ENCODE measurements at regions not wholly inside any gene's neighbourhood (a gene's known extent, or its start where the extent isn't known, plus 50 kb on each side); places are given as distances from the start of the nearest gene placed in this dataset.

DNA sequence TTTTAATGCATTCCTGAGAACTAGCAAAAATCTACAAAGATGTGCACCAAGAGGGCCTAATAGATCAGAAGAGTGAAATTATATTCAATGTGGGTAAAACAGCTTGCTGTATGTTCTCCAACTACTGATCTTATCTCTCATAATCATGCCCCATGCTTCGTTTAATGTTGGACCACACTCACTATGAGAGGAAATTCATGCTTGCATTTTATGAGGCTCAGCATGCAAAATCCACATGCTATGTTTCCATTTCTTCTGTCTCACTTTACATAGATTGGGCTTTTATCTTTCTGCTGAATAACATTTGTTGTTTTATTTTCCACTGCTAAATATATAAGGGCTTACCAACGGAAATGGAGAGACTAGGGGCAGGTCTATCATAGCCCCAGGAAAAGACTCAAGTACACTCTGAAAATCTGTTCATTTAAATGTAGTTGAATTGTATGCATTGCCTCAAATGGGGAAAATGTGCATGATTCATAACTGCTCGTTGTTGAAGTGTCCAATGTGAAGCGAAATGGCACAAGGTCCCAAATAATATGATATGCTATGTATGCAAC lies 474.2 kb downstream of the EFNA5 start:
- no peak overlapping the region for H3K4me3 ChIP-seq (replicated peaks in 1 of 2; ENCODE audit: low read depth in 1 of 2, low read length in 2 of 2)
- H3K9me2 ChIP-seq (ENCODE audit: insufficient read depth): no peaks in the 10 kb centered on the region
- no peaks in the 10 kb centered on the region for H4K20me1 ChIP-seq (ENCODE audit: insufficient read depth)
- H2AFZ ChIP-seq (ENCODE audit: low read depth, low read length, poor library complexity, severe bottlenecking): no peak overlapping the region
- no peaks in the 10 kb centered on the region for H3K4me1 ChIP-seq (ENCODE audit: control insufficient read depth in 1 of 2, insufficient read depth in 2 of 2, low read length in 2 of 2)
- ChIA-PET POLR2A (no interaction called here), RAD21 (ENCODE audit: low non-redundant PET in 1 of 2, low total read pairs in 2 of 2, uncharacterized antibody in 2 of 2, unreplicated experiment in 2 of 2) (no interaction called here), CTCF (no interaction called here)
- no peaks in the 10 kb centered on the region for H3K9me3 ChIP-seq (ENCODE audit: control insufficient read depth in 1 of 2, insufficient read depth in 1 of 2, low read depth in 1 of 2, low read length in 2 of 2)
- H3K27me3 ChIP-seq (ENCODE audit: insufficient read depth, low read length): no peaks in the 10 kb centered on the region
- no peaks in the 10 kb centered on the region for H3K79me2 ChIP-seq (ENCODE audit: insufficient read depth, low read length)
- DNase-seq (ENCODE audit: low read depth, low spot score) (no peak), ATAC-seq (no peak)
- no TSS peak for BruUV-seq (replicated peaks)
- TF ChIP-seq POLR2A (IDR thresholded peaks at IDR 0.05; ENCODE audit: borderline replicate concordance, extremely low read depth, insufficient read depth, insufficient read length) (no peak), CEBPB (IDR thresholded peaks at IDR 0.05; ENCODE audit: low read depth) (no peak), EGR1 (IDR thresholded peaks at IDR 0.05; ENCODE audit: low read depth) (no peak), TCF7L2 (IDR thresholded peaks at IDR 0.05; ENCODE audit: borderline replicate concordance, extremely low read depth, insufficient read depth, insufficient read length) (no peak), ZNF274 (IDR thresholded peaks at IDR 0.05; ENCODE audit: low read depth, low read length) (no peak)
- TF ChIP-seq, protein P1, sequence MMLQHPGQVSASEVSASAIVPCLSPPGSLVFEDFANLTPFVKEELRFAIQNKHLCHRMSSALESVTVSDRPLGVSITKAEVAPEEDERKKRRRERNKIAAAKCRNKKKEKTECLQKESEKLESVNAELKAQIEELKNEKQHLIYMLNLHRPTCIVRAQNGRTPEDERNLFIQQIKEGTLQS (IDR thresholded peaks at IDR 0.05): no peak
- no peak overlapping the region for H3K4me2 ChIP-seq (ENCODE audit: low read length)
- no peak overlapping the region for H3K9ac ChIP-seq (ENCODE audit: low read length)
- no peaks in the 10 kb centered on the region for H3K36me3 ChIP-seq (ENCODE audit: control insufficient read depth in 1 of 2, insufficient read depth in 2 of 2, low read length in 2 of 2)
- intact Hi-C loops (cut with micrococcal nuclease): no loop called here
- no peak overlapping the region for H3K27ac ChIP-seq (ENCODE audit: low read depth, low read length)

DNA sequence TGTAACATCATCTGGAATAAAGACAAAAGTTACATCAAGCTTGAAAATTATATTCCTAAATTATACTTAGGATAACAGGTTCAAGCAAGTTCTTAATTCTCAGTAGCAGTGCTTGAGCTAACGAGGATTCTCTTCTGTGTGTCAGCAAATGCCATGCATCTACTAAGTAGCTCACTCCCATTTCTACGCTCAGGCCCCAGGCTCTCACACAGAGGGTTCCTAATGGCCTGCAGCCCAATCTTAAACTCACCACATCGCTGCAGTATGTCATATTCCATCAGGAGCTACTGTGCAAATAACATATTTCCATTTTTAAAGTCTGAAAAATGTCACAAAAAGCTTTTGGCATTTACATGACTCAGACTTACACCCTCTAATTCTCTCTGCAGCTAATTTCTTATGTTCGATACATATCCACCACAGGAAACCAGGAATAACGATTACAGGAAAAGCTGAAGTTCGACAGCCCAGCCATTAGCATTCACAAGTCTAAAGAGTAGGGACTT lies 474.8 kb downstream of the EFNA5 start:
- no peak overlapping the region for H3K4me2 ChIP-seq (ENCODE audit: low read length)
- RAD21 ChIA-PET (ENCODE audit: low non-redundant PET in 1 of 2, low total read pairs in 2 of 2, uncharacterized antibody in 2 of 2, unreplicated experiment in 2 of 2): no interaction called here
- no peaks in the 10 kb centered on the region for H3K4me1 ChIP-seq (ENCODE audit: control insufficient read depth in 1 of 2, insufficient read depth in 2 of 2, low read length in 2 of 2)
- no peak overlapping the region for H3K27ac ChIP-seq (ENCODE audit: low read depth, low read length)
- ATAC-seq (no peak), DNase-seq (ENCODE audit: low read depth, low spot score) (no peak)
- no peaks in the 10 kb centered on the region for H3K27me3 ChIP-seq (ENCODE audit: insufficient read depth, low read length)
- no peak overlapping the region for H3K9ac ChIP-seq (ENCODE audit: low read length)
- BruUV-seq (replicated peaks): no TSS peak
- H3K79me2 ChIP-seq (ENCODE audit: insufficient read depth, low read length): no peaks in the 10 kb centered on the region
- H2AFZ ChIP-seq (ENCODE audit: low read depth, low read length, poor library complexity, severe bottlenecking): no peak overlapping the region
- H3K9me2 ChIP-seq (ENCODE audit: insufficient read depth): no peaks in the 10 kb centered on the region
- TF ChIP-seq TCF7L2 (IDR thresholded peaks at IDR 0.05; ENCODE audit: borderline replicate concordance, extremely low read depth, insufficient read depth, insufficient read length) (no peak), EZH2phosphoT487 (IDR thresholded peaks at IDR 0.05; ENCODE audit: borderline replicate concordance) (no peak), ZNF274 (IDR thresholded peaks at IDR 0.05; ENCODE audit: low read depth, low read length) (no peak), SP1 (IDR thresholded peaks at IDR 0.05; ENCODE audit: low read depth) (no peak), CEBPB (IDR thresholded peaks at IDR 0.05; ENCODE audit: low read depth) (no peak), JUND (IDR thresholded peaks at IDR 0.05) (no peak)
- POLR2A ChIA-PET: no interaction called here
- intact Hi-C loops (cut with micrococcal nuclease): no loop called here
- H3K4me3 ChIP-seq (replicated peaks in 1 of 2; ENCODE audit: low read depth in 1 of 2, low read length in 2 of 2): no peak overlapping the region
- no peaks in the 10 kb centered on the region for H4K20me1 ChIP-seq (ENCODE audit: insufficient read depth)
- no peaks in the 10 kb centered on the region for H3K9me3 ChIP-seq (ENCODE audit: control insufficient read depth in 1 of 2, insufficient read depth in 1 of 2, low read depth in 1 of 2, low read length in 2 of 2)
- CTCF ChIA-PET: no interaction called here
- no peaks in the 10 kb centered on the region for H3K36me3 ChIP-seq (ENCODE audit: control insufficient read depth in 1 of 2, insufficient read depth in 2 of 2, low read length in 2 of 2)

Measured in HCT116 (cell line).